ACC112 (cell line): ENCODE measurements at regions not wholly inside any gene's neighbourhood (a gene's known extent, or its start where the extent isn't known, plus 50 kb on each side); places are given as distances from the start of the nearest gene placed in this dataset.

ENCODE experiments used
- H2AFZ ChIP-seq: fragments of 200-600 bp; sonication (generic); one replicate; pipeline ENCODE4 v1.6.0; 2017; ENCODE audit warnings: antibody characterized with exemption, low read length; ENCODE audit not compliant: unreplicated experiment
- H3K27ac ChIP-seq: fragments of 200-600 bp; sonication (generic); 2 replicates; pipeline ENCODE4 v1.5.1; 2014; ENCODE audit warnings: low read depth, mild to moderate bottlenecking, antibody characterized with exemption, low read length, moderate library complexity
- H3K27me3 ChIP-seq: fragments of 200-600 bp; sonication (generic); 2 replicates; pipeline ENCODE4 v1.6.1; 2014; ENCODE audit warnings: mild to moderate bottlenecking, antibody characterized with exemption, low read length, moderate library complexity, mixed read lengths; ENCODE audit not compliant: insufficient read depth
- H3K36me3 ChIP-seq: fragments of 200-600 bp; sonication (generic); 2 replicates; pipeline ENCODE4 v1.6.1; 2016; ENCODE audit warnings: mild to moderate bottlenecking, antibody characterized with exemption, low read length, moderate library complexity, mixed read lengths; ENCODE audit not compliant: insufficient read depth
- H3K4me1 ChIP-seq: fragments of 200-600 bp; sonication (generic); one replicate; pipeline ENCODE4 v1.6.1; 2016; ENCODE audit warnings: low read length, mixed read lengths; ENCODE audit not compliant: insufficient read depth, unreplicated experiment, control insufficient read depth
- H3K4me3 ChIP-seq: fragments of 200-600 bp; sonication (generic); 2 replicates; pipeline ENCODE4 v1.5.1; 2014; ENCODE audit warnings: mild to moderate bottlenecking, low read depth, low read length
- H3K79me2 ChIP-seq: fragments of 200-600 bp; sonication (generic); one replicate; pipeline ENCODE4 v1.6.0; 2016; ENCODE audit warnings: low read length; ENCODE audit not compliant: control insufficient read depth, unreplicated experiment, insufficient read depth

- peaks cover 13% of the 10 kb centered on the region for H3K4me1 ChIP-seq
- no peaks in the 10 kb centered on the region for H3K27me3 ChIP-seq
- no peaks in the 10 kb centered on the region for H3K36me3 ChIP-seq
- no peak overlapping the region for H3K4me3 ChIP-seq
- H3K79me2 ChIP-seq = no peaks in the 10 kb centered on the region
- H3K27ac ChIP-seq = no peak overlapping the region
- H2AFZ ChIP-seq = no peak overlapping the region
Observed at GRCh38 chr3:162166543-162166942, 669.9 kb downstream of the OTOL1 start.

DNA sequence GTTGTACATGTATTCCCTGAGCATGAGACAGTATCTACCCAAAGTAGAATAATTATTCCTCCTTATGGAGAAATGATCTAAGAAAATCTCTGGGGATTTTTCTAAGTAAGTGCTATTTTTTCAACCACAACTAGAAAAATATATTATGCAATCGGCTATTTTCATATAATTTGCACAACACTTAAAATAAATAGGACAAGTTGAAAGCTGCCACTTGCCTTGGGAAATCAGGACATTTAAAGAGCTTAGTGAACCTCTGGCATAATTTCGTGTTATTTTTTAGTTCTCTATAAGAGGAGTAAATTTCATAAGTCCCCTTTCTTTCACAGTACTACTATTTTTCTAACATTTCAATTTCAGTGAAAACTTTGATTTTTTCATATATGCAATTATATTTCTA lies 672.1 kb downstream of the OTOL1 start:
- Histone ChIP-seq H3K27me3 (no peaks in the 10 kb centered on the region), H3K36me3 (no peaks in the 10 kb centered on the region), H3K4me3 (no peak overlapping the region), H2AFZ (no peak overlapping the region), H3K4me1 (peaks cover 13% of the 10 kb centered on the region), H3K27ac (no peak overlapping the region), H3K79me2 (no peaks in the 10 kb centered on the region)

DNA sequence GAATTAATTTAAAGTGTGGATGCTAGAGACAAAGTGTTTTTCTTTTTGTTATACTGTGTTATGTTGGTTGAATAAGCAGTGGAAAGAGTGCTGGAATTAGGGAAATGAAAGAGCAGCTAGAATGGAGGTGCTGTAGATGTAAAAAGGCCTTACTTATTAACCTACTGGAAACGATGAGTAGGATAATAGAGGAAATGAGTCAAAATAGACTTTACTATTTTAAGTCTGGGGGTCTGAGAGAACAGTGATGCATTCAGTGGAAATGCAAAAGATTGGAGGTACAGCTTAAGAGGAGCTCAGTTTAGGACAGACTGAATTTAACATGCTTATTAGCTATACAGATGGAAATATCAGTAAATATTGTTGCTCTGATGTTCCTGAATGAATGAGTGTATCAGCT lies 674.0 kb downstream of the OTOL1 start:
- H2AFZ ChIP-seq = no peak overlapping the region

DNA sequence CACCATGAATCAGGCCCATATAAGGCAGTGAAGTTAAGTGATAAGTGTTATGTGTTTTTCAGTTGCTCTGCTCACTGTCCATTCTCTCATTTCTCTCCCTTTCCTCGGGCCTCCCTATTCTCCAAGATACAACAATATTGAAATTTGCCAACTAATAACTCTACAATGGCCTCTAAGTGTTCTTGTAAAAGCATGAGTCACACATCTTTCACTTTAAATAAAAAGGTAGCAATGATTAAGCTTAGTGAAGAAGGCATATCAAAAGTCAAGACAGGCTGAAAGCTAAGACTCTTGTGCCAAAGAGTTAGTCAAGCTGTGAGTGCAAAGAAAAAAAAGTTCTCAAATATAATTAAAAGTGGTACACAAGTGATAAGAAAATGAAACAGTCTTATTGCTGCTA lies 675.4 kb downstream of the OTOL1 start:
- Histone ChIP-seq H3K4me3 (no peak overlapping the region), H3K27me3 (no peaks in the 10 kb centered on the region), H3K36me3 (no peaks in the 10 kb centered on the region), H3K27ac (no peak overlapping the region), H3K79me2 (no peaks in the 10 kb centered on the region), H3K4me1 (no peaks in the 10 kb centered on the region), H2AFZ (no peak overlapping the region)

More for the DNA sequence above, 674.0 kb downstream of the OTOL1 start:
- Histone ChIP-seq H3K36me3 (no peaks in the 10 kb centered on the region), H3K27me3 (no peaks in the 10 kb centered on the region), H3K79me2 (no peaks in the 10 kb centered on the region), H3K4me1 (peaks cover 10% of the 10 kb centered on the region), H3K4me3 (no peak overlapping the region), H3K27ac (no peak overlapping the region)

DNA sequence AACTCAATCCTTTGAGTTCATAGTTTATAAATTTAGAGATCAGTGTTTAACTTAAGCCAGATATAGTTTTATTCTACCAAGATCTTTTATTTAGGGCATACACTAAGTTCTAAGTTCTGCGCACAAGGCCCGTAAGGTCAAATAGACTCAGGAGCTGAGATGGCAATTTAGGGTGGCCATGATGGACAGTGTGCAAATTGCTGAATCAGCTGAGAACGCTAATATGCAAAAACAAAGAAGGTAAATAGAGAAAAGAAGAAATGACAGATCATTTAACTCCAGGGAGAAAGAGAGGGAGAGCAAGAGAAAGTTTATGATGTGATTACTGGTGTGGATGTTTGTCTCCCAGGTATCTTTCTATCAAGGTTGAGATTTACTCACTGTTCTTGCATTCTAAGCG lies 678.5 kb downstream of the OTOL1 start:
- no peaks in the 10 kb centered on the region for H3K36me3 ChIP-seq
- H2AFZ ChIP-seq = no peak overlapping the region

DNA sequence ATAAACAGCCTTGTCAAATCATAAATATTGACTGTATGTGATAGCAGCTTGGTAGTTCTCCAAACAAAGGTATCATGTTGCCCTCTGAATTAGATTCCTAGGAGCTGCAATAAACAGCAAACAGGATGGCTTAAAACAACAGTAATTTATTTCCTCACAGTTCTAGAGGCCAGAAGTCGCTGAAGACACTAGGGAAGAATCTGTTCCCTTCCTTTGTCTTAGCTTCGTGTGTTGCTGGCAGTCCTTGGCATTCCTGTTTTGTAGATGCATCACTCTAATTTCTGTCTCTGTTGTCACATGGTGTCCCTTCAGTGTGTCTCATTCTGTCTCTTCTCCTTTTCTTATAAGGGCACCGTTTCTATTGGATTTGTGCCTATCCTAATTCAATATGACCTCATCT lies 679.3 kb downstream of the OTOL1 start:
- Histone ChIP-seq H3K27me3 (no peaks in the 10 kb centered on the region), H3K27ac (no peak overlapping the region), H3K4me3 (no peak overlapping the region), H3K4me1 (no peaks in the 10 kb centered on the region), H3K36me3 (no peaks in the 10 kb centered on the region), H3K79me2 (no peaks in the 10 kb centered on the region), H2AFZ (no peak overlapping the region)

More for the DNA sequence above, 678.5 kb downstream of the OTOL1 start:
- H3K4me3 ChIP-seq = no peak overlapping the region
- no peaks in the 10 kb centered on the region for H3K4me1 ChIP-seq
- no peaks in the 10 kb centered on the region for H3K27me3 ChIP-seq
- no peak overlapping the region for H3K27ac ChIP-seq
- H3K79me2 ChIP-seq = no peaks in the 10 kb centered on the region

- no peak overlapping the region for H3K27ac ChIP-seq
- H3K4me1 ChIP-seq = no peaks in the 10 kb centered on the region
- no peaks in the 10 kb centered on the region for H3K27me3 ChIP-seq
- H3K79me2 ChIP-seq = no peaks in the 10 kb centered on the region
- H3K36me3 ChIP-seq = no peaks in the 10 kb centered on the region
- H3K4me3 ChIP-seq = no peak overlapping the region
- no peak overlapping the region for H2AFZ ChIP-seq
Observed at GRCh38 chr3:162183440-162183839, 686.8 kb downstream of the OTOL1 start.

DNA sequence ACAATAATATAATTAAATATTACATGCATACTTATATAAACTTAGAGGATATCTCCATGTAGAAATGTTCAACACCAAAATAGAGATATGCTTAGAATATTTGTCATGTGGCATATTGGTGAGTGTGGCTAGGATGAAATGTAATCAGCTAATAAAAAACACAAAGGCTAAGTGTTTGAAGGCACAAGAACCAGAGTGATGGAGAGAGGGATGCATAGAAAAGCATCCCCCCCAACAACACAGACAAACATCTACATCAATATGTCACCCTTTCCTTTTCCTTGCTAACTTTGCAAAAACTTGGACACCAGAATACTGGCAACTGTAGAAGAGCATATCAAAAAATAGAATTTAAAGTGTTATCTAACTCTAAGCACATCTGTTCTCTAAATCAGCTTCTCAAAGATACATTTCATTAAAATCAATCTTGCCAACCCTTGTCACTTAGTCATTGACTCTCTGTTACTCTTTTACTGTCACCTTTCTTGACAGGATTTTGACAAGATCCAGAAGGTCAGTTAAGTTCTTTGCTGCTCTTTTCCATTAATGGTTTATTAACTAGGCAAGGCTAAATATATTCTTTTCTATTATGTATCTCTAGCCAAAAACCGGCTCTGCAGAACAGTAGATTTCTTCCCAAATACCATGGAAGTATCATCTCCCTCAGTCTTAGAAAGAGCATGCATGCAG lies 695.9 kb downstream of the OTOL1 start:
- H2AFZ ChIP-seq = no peak overlapping the region
- no peak overlapping the region for H3K27ac ChIP-seq
- no peaks in the 10 kb centered on the region for H3K27me3 ChIP-seq
- H3K4me1 ChIP-seq = no peaks in the 10 kb centered on the region
- H3K79me2 ChIP-seq = no peaks in the 10 kb centered on the region
- H3K36me3 ChIP-seq = no peaks in the 10 kb centered on the region
- H3K4me3 ChIP-seq = no peak overlapping the region

DNA sequence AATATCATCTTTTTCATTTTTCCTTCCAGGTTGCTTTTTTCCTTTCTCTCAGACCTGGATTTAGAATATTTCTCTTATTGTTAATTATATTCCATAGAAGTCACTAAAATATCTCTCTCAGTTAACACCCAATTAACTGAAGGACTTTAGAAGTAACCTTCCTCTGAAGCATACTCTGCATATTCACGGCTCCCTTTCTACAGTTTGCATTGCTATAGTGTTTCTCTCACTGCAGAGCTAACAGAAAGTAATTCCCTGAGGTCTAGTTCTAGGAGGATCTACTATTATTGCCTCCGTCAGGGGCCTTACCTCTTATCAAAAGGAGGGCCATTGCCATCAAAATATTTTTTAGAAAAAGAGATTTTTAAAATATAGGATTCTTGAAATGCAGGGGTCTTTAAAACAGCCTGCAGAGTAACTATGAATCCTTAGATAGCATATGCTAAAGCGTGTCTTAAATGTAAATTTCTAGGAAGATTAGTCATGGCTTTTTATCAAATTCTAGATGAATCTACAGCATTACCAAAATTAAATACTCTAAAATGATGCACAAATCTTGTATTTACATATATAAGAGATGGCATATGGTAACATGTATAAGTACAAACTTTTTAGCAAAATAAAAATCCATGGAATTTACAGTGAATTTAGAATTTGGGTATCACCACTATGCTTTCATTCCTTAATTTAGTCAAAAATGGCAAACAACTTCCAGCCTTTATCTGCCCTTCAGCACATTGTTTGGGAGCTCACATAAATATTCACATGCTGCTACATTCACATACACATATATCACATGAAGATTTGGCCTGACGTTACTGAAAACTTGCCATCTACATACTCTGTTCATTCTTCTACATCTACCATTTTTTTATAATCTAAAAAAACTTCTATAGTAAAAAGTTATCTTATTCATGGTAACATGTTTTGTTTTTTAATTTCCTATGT lies 696.8 kb downstream of the OTOL1 start:
- no peaks in the 10 kb centered on the region for H3K36me3 ChIP-seq
- H3K27me3 ChIP-seq = no peaks in the 10 kb centered on the region
- no peaks in the 10 kb centered on the region for H3K79me2 ChIP-seq
- H3K4me3 ChIP-seq = no peak overlapping the region
- H2AFZ ChIP-seq = no peak overlapping the region
- no peak overlapping the region for H3K27ac ChIP-seq
- no peaks in the 10 kb centered on the region for H3K4me1 ChIP-seq

GRCh38 chr3:162195147-162195546 lies 698.5 kb downstream of the OTOL1 start:
- H2AFZ ChIP-seq = no peak overlapping the region

DNA sequence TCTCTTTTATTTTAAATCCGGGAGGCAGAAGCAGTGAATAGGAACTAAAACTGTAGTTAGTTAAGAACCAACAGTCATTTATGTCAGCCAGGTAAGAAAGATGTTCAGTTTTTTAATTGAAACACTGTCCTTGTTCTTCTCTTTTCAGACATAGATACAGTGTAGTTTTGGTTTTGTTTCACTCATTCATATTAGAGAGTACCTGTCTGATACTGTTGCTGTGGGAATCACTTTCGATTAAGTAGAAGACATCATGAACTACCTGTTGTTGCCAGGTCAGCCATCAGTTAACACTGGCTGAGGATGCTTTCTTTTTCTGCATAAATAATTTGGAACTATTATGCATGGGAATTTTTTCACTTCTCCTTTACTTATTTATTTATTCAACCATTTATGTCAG lies 700.4 kb downstream of the OTOL1 start:
- Histone ChIP-seq H2AFZ (no peak overlapping the region), H3K79me2 (no peaks in the 10 kb centered on the region), H3K4me1 (no peaks in the 10 kb centered on the region), H3K27me3 (no peaks in the 10 kb centered on the region), H3K4me3 (no peak overlapping the region), H3K36me3 (no peaks in the 10 kb centered on the region), H3K27ac (no peak overlapping the region)

More at GRCh38 chr3:162195147-162195546, 698.5 kb downstream of the OTOL1 start:
- Histone ChIP-seq H3K27ac (no peak overlapping the region), H3K36me3 (no peaks in the 10 kb centered on the region), H3K79me2 (no peaks in the 10 kb centered on the region), H3K27me3 (no peaks in the 10 kb centered on the region), H3K4me3 (no peak overlapping the region), H3K4me1 (no peaks in the 10 kb centered on the region)
